Chondrocyte (in vitro differentiated cells): ENCODE measurements at regions not wholly inside any gene's neighbourhood (a gene's known extent, or its start where the extent isn't known, plus 50 kb on each side); places are given as distances from the start of the nearest gene placed in this dataset.

ENCODE experiments used
- DNase-seq: peaks from one replicate; pipeline ENCODE4 v3.0.0; 2021; ENCODE audit warnings: mixed read lengths, low spot score
- H3K27ac Mint-ChIP-seq: one replicate; pipeline ENCODE4 v1.8.0; 2021; ENCODE audit warnings: mild to moderate bottlenecking, moderate library complexity, mixed read lengths; ENCODE audit not compliant: unreplicated experiment
- H3K27me3 Mint-ChIP-seq: 2 replicates; pipeline ENCODE4 v1.8.0; 2021; ENCODE audit warnings: low read depth, mixed read lengths
- H3K36me3 Mint-ChIP-seq: 2 replicates; pipeline ENCODE4 v1.8.0; 2021; ENCODE audit warnings: low read depth, mixed read lengths
- H3K4me1 Mint-ChIP-seq: 2 replicates; pipeline ENCODE4 v1.8.0; 2021; ENCODE audit warnings: low read depth, mild to moderate bottlenecking, mixed read lengths
- H3K4me3 Mint-ChIP-seq: one replicate; pipeline ENCODE4 v1.8.0; 2021; ENCODE audit warnings: mild to moderate bottlenecking, moderate library complexity, mixed read lengths; ENCODE audit not compliant: unreplicated experiment
- H3K9me3 Mint-ChIP-seq: 2 replicates; pipeline ENCODE4 v1.8.0; 2021; ENCODE audit warnings: low read depth, mixed read lengths
- TF ChIP-seq, protein P1 (sequence below): fragments of 200-600 bp; sonication (generic); IDR thresholded peaks from 2 replicates; pipeline ENCODE4 v1.5.0; 2021; ENCODE audit warnings: antibody characterized with exemption, mild to moderate bottlenecking, moderate library complexity

DNA sequence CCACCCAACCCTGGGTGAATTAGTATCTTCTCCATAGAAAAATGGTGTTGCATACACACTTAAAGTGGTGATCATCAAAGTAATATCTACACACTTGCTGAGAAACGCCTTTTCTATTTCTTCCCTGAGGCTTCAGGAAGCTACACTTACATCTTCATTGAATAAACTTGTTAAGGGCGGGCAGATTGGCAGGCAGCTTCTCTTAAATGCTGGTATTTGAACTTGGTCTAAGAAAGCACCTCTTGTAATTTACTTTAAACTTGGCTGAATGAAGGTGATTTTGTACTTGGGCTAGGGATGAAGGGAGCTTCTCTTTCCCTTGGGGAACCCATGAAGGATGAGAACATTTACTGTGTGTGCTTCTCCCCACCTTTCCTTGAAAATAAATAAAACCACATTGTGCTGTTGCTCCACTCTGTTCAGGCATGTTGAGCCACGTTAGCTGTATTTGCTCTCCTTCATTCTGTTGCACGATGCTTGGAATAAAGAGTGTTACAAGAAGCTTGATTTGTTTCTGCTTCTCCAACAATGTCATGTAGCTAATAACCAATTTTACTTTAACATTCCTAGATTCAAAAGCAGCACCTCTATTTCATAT lies 430.1 kb downstream of the ANKRD50 start:
- Mint-ChIP-seq H3K27me3 (no peaks in the 10 kb centered on the region), H3K27ac (no peak overlapping the region), H3K9me3 (no peaks in the 10 kb centered on the region), H3K36me3 (no peaks in the 10 kb centered on the region), H3K4me3 (no peak overlapping the region), H3K4me1 (peaks cover 11% of the 10 kb centered on the region)
- TF ChIP-seq, protein P1, sequence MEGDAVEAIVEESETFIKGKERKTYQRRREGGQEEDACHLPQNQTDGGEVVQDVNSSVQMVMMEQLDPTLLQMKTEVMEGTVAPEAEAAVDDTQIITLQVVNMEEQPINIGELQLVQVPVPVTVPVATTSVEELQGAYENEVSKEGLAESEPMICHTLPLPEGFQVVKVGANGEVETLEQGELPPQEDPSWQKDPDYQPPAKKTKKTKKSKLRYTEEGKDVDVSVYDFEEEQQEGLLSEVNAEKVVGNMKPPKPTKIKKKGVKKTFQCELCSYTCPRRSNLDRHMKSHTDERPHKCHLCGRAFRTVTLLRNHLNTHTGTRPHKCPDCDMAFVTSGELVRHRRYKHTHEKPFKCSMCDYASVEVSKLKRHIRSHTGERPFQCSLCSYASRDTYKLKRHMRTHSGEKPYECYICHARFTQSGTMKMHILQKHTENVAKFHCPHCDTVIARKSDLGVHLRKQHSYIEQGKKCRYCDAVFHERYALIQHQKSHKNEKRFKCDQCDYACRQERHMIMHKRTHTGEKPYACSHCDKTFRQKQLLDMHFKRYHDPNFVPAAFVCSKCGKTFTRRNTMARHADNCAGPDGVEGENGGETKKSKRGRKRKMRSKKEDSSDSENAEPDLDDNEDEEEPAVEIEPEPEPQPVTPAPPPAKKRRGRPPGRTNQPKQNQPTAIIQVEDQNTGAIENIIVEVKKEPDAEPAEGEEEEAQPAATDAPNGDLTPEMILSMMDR = no peak
- DNase-seq = no peak

DNA sequence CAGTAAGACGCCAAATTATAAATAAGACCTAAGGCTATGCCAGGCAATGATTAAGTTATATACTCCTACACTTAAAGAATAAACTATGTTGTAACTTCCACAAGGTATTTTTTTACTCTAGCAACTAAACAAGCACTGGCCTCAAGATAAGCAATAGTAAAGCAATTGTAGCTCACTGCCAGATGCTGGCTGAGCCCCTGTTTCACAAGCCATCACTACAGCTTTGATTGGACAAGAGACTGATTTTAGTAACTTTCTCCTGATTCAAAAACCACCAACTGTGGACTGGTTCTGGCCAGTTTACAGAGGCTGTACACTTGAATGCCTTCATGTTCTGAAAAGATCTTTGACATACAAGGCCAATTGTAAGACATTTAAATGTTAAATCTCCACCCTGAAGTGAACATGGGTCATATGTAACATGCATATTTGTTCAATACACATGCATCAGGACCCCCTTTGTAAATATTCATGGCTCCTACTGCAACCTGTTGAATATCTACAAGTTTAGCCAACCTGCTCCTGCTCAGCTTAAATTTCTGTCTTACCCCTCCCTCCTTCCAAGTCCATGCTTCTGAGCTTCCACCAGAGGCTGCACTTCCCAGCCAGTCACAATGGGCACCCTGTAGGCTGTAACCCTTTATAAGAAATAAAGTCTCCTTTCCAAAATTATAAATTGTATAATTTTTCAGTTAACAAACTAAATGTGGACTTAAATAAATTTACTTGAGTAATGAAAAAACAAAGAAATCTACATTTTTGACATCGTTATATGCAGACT lies 423.6 kb downstream of the ANKRD50 start:
- TF ChIP-seq, protein P1 = no peak
- no peaks in the 10 kb centered on the region for H3K9me3 Mint-ChIP-seq
- no peak overlapping the region for H3K27ac Mint-ChIP-seq
- H3K36me3 Mint-ChIP-seq = no peaks in the 10 kb centered on the region
- H3K4me1 Mint-ChIP-seq = no peaks in the 10 kb centered on the region
- no peak overlapping the region for H3K4me3 Mint-ChIP-seq
- no peak for DNase-seq
- H3K27me3 Mint-ChIP-seq = no peaks in the 10 kb centered on the region

DNA sequence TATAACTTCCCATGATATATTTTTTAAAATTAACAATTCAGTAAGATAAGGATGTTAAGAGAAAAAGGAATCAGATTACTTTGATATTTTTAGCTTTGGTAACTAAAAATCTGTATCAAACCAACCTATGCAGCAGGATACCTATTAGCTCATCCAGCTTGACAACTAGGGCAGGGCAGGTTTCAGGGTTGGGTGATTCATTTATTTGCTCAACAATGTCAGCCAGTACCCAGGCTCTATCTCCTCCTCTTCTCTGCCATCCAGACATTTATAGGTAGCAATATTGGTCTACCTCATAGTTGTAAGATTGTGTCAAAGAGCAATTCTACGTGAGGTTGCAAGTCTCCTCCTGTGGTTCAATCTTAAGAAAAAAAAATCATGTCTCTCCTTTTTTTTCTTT lies 421.9 kb downstream of the ANKRD50 start:
- Mint-ChIP-seq H3K27me3 (no peaks in the 10 kb centered on the region), H3K4me1 (no peaks in the 10 kb centered on the region), H3K4me3 (no peak overlapping the region), H3K27ac (no peak overlapping the region), H3K9me3 (no peaks in the 10 kb centered on the region), H3K36me3 (no peaks in the 10 kb centered on the region)
- no peak for DNase-seq
- TF ChIP-seq, protein P1 = no peak

DNA sequence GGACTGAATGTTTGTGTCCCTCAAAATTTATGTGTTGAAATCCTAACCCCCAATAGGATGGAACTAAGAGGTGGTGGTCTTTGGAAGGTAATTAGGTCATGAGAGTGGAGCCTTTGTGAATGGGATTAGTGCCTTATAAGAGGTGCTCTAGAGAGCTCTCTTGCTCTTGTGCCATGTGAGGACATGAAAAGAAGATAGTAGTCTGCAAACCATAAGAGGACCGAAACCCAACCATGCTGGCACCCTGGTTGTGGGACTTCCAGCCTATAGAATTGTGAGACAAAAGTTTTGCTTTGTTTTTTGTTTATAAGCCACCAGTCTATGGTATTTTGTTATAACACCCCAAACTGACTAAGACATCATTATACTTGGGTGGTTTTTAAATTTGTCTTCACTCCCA lies 417.1 kb downstream of the ANKRD50 start:
- H3K4me3 Mint-ChIP-seq = no peak overlapping the region
- no peaks in the 10 kb centered on the region for H3K27me3 Mint-ChIP-seq
- H3K9me3 Mint-ChIP-seq = no peaks in the 10 kb centered on the region

DNA sequence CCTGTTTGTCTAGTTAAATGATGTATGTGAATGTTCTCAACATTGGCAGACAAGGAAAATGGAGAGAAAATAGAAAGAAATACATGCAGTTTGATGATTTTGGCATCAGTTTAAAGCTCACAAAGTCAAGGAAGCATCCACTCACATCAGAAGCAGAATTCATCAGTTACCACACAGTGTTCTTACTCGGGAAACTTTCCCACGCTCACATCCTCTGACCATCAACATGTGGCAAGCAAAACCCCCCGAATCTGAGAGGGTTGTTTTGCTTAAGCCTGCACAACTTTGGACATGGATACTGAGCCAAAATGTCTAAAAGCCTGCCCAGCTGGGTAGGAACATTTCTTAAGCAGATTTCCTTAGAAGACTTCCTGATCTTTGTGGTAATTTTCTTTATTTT lies 407.6 kb downstream of the ANKRD50 start:
- H3K27me3 Mint-ChIP-seq = no peaks in the 10 kb centered on the region
- peaks cover 3% of the 10 kb centered on the region for H3K9me3 Mint-ChIP-seq
- no peaks in the 10 kb centered on the region for H3K36me3 Mint-ChIP-seq
- TF ChIP-seq, protein P1 = no peak
- H3K4me1 Mint-ChIP-seq = peaks cover 38% of the 10 kb centered on the region
- H3K27ac Mint-ChIP-seq = peak overlapping the region; percentile 80
- peak overlapping the region; percentile 7 for H3K4me3 Mint-ChIP-seq
- DNase-seq = no peak

More for the DNA sequence above, 417.1 kb downstream of the ANKRD50 start:
- TF ChIP-seq, protein P1 = no peak
- no peaks in the 10 kb centered on the region for H3K4me1 Mint-ChIP-seq
- H3K27ac Mint-ChIP-seq = no peak overlapping the region
- H3K36me3 Mint-ChIP-seq = no peaks in the 10 kb centered on the region
- no peak for DNase-seq
